ENCODE measurements at regions not wholly inside any gene's neighbourhood (a gene's known extent, or its start where the extent isn't known, plus 50 kb on each side); places are given as distances from the start of the nearest gene placed in this dataset.
"Not testable (repeated sequence)": the region's sequence is repeated elsewhere in the genome, so short reads cannot be mapped to it uniquely, and the experiment has no call there.

DNA sequence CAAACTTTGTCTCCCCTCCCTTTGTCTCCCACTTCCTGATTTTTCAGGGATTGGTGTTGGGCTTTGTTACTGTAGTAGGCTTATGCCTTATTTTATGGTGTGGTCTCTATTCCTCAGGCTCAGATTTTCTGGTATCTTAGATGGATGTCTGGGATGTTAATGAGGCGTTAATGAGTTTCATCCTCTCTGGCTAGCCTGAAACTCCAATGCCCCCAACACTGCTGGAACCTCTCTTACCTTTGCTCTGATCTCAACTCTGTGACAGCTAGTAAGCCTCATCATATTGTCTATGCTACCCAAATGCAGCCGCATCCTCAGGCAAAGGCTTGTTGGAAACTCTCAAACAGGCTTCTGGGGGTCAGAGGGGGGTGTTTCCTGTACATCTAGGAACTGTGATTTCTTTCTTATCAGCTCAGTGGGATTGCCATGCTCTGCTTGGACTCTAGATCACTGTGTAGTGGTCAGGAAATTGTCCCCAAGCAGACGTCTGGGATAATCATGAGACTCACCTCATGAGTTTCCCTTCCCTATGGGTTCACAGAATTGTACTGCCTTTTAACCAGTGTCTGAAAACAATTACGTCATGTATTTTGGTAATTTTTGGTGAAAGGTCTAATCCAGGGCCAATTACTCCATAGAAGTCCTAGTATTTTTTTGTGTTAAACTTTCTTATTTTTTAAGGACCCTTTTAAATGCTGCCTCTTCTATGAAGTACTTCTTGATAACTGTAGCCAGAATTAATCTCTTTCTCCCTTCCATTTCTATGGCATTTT is 88.8 kb upstream of the TRPC7 start:
- Mint-ChIP-seq H3K27me3 (no peaks in the 10 kb centered on the region), H3K36me3 (no peaks in the 10 kb centered on the region), H3K9me3 (no peaks in the 10 kb centered on the region)

DNA sequence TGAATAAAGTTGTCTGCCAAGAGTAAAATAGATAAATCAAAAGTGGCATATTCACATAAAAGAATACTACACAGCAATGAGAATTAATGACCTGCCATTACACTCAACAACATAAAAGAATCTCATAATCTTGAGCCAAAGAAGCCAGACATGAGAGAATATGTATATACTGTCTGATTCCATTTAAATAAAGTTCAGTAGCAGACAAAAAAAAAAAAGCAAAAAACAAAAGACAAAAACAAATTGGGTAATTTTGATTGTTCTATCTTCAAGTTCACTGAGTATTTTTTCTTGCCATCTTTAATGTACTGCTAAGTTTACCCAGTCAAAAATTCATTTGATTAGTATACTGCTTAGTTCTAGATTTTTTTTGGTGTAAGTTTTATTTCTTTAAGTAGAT is 87.9 kb upstream of the TRPC7 start:
- Mint-ChIP-seq H3K36me3 (no peaks in the 10 kb centered on the region), H3K4me3 (no peak overlapping the region), H3K4me1 (no peaks in the 10 kb centered on the region), H3K27ac (no peak overlapping the region), H3K9me3 (no peaks in the 10 kb centered on the region), H3K27me3 (no peaks in the 10 kb centered on the region)
- no peak for DNase-seq

More for the DNA sequence above, 88.8 kb upstream of the TRPC7 start:
- no peak overlapping the region for H3K27ac Mint-ChIP-seq
- H3K4me3 Mint-ChIP-seq = no peak overlapping the region
- no peaks in the 10 kb centered on the region for H3K4me1 Mint-ChIP-seq
- no peak for DNase-seq

DNA sequence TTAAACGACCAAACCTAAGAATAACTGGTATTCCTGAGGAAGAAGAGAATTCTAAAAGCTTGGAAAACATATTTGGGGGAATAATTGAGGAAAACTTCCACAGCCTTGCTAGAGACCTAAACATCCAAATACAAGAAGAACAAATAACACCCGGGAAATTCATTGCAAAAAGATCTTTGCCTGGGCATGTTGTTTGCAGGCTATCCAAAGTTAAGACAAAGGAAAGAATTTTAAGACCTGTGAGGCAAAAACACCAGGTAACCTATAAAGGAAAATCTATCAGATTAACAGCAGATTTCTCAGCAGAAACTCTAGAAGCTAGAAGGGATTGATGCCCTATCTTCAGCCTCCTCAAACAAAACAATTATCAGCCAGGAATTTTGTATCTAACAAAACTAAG is 82.2 kb upstream of the TRPC7 start:
- H3K36me3 Mint-ChIP-seq, H3K9me3 Mint-ChIP-seq, DNase-seq, H3K4me1 Mint-ChIP-seq, H3K4me3 Mint-ChIP-seq, H3K27ac Mint-ChIP-seq, H3K27me3 Mint-ChIP-seq: not testable (repeated sequence)

DNA sequence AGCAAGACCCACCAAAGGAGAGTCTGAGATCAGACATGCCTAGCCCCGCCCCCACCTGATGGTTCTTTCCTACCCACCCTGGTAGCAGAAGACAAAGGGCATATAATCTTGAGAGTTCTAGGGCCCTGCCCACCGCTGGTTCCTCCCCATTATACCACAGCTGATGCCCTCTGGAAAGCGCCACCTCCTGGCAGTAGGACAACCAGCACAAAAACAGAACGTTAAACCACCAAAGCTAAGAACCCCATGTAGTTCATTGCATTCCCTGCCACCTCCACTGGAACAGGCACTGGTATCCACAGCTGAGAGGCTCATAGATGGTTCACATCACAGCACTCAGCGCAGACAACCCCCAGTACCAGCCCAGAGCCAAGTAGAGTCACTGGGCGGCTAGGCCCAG is 81.2 kb upstream of the TRPC7 start:
- Mint-ChIP-seq H3K4me1 (no peaks in the 10 kb centered on the region), H3K4me3 (no peak overlapping the region), H3K36me3 (no peaks in the 10 kb centered on the region), H3K27me3 (peaks cover 6% of the 10 kb centered on the region), H3K9me3 (peaks cover 3% of the 10 kb centered on the region), H3K27ac (no peak overlapping the region)
- DNase-seq = no peak

DNA sequence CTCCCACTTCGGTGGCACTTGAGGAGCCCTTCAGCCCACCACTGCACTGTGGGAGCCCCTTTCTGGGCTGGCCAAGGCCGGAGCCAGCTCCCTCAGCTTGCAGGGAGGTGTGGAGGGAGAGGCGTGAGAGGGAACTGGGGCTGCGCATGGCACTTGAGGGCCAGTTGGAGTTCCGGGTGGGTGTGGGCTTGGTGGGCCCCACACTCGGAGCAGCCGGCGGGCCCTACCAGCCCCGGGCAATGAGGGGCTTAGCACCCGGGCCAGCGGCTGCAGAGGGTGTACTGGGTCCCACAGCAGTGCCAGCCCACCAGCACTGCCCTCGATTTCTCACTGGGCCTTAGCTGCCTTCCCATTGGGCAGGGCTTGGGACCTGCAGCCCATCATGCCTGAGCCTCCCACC is 78.8 kb upstream of the TRPC7 start:
- not testable (repeated sequence) for H3K27me3 Mint-ChIP-seq, H3K4me1 Mint-ChIP-seq

DNA sequence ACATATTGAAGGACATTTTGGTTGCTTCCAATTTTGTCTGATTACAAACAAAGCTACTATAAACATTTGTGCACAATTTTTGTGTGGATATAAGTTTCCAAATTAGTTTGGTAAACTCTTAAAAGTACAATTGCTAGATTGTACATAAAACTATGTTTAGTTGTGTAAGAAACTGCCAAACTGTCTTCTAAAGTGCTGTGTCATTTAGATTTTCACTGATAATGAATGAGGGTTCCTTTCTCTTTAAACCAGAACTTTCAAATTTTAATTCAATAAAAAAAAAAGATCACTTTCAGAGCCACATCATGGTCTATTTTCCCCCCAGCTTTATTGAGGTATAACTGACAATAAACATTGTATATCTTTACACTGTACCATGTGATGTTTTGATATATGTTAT is 74.0 kb upstream of the TRPC7 start:
- Mint-ChIP-seq H3K9me3 (peaks cover 4% of the 10 kb centered on the region), H3K27ac (no peak overlapping the region), H3K36me3 (no peaks in the 10 kb centered on the region), H3K4me3 (no peak overlapping the region), H3K27me3 (no peaks in the 10 kb centered on the region), H3K4me1 (no peaks in the 10 kb centered on the region)
- no peak for DNase-seq

More for the DNA sequence above, 78.8 kb upstream of the TRPC7 start:
- H3K4me3 Mint-ChIP-seq, DNase-seq, H3K27ac Mint-ChIP-seq, H3K36me3 Mint-ChIP-seq, H3K9me3 Mint-ChIP-seq: not testable (repeated sequence)

DNA sequence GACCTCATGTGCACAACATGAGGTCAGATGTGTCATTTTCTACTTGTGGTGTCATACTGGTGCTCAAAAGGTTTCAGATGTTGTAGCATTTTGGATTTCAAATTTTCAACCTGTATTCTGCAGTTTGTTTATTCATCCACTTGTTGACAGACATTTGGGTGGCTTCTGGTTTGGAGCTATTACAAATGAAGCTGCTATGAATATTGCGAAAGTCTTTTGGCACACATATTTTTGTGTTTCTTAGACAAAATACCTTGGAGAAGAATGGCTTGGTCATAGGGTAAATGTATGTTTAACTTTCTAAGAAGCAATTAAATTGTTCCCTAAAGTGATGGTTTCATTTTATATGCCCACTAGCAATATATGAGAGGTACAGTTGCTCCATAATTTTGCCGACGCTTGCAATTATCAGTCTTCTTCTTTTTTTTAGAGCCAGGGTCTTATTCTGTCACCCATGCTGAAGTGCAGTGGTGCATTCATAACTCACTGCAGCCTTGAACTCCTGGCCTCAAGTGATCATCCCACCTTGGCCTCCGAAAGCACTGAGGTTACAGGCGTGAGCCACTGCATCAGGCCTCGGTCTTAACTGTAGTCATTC is 70.7 kb upstream of the TRPC7 start:
- no peak for DNase-seq
- Mint-ChIP-seq H3K27me3 (no peaks in the 10 kb centered on the region), H3K27ac (no peak overlapping the region), H3K9me3 (peaks cover 2% of the 10 kb centered on the region), H3K4me1 (no peaks in the 10 kb centered on the region), H3K36me3 (no peaks in the 10 kb centered on the region), H3K4me3 (no peak overlapping the region)

DNA sequence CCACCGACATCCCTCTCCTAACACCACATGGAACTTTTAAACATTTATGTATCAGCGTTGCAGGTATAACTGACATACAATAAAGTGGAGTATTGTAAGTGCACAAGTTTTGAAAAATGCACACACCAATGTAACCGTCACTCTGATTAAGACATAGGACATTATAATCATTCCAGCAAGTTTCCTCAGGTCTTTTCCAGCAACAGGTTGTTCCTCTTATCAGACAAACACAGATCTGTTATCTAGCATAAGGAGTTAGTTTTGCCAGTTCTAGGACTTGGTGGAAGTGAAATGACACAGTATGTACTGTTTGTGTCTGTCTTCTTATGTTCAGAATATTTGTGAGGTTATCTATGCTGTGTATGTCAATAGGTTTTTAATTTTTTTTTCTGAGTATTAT is 69.5 kb upstream of the TRPC7 start:
- no peaks in the 10 kb centered on the region for H3K4me1 Mint-ChIP-seq
- no peaks in the 10 kb centered on the region for H3K27me3 Mint-ChIP-seq
- DNase-seq = no peak
- H3K36me3 Mint-ChIP-seq = no peaks in the 10 kb centered on the region
- no peak overlapping the region for H3K4me3 Mint-ChIP-seq
- H3K9me3 Mint-ChIP-seq = peaks cover 2% of the 10 kb centered on the region
- H3K27ac Mint-ChIP-seq = no peak overlapping the region

DNA sequence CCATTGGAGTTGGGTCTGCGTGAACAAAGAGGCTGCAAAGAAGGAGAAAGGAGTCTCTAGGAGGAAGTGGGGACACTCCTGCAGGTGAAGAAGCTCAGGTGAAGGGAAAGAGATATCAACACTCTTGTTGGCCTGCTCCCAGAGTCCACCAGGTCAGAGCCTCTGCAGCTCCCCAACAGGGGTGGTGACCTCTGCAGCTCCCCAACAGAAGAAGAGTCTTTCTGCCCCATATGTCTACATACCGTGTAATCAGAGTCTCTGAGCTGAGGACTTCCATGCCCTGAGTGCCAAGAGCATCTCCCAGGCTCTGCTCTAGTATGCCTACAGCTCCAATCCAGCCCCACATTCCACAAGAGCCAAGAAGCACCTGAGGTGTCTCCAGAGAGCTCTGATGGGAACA is 67.4 kb upstream of the TRPC7 start:
- Mint-ChIP-seq H3K27me3 (no peaks in the 10 kb centered on the region), H3K4me3 (no peak overlapping the region)

DNA sequence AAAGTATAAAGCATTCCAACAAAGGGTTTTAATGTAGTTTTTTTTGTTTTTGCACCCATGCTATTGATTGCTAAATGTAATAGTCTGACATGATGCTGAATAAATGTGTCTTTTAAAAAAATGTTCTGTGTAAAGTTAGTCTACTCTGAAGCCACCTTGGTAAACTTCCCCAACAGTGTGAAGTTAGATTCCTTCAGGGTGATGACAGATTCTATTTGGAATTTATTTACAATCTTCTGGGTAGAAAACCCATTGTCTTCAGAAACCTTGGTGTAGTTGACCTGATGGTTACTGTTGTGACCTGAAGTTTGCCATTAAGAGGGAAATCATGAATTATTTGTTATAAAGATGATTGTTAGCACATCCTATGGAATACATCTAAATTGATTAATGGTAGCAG is 64.7 kb upstream of the TRPC7 start:
- Mint-ChIP-seq H3K9me3 (no peaks in the 10 kb centered on the region), H3K36me3 (no peaks in the 10 kb centered on the region), H3K27ac (no peak overlapping the region), H3K4me1 (no peaks in the 10 kb centered on the region), H3K4me3 (no peak overlapping the region), H3K27me3 (no peaks in the 10 kb centered on the region)
- DNase-seq = no peak

More for the DNA sequence above, 67.4 kb upstream of the TRPC7 start:
- Mint-ChIP-seq H3K9me3 (no peaks in the 10 kb centered on the region), H3K4me1 (no peaks in the 10 kb centered on the region), H3K27ac (no peak overlapping the region), H3K36me3 (no peaks in the 10 kb centered on the region)
- no peak for DNase-seq

DNA sequence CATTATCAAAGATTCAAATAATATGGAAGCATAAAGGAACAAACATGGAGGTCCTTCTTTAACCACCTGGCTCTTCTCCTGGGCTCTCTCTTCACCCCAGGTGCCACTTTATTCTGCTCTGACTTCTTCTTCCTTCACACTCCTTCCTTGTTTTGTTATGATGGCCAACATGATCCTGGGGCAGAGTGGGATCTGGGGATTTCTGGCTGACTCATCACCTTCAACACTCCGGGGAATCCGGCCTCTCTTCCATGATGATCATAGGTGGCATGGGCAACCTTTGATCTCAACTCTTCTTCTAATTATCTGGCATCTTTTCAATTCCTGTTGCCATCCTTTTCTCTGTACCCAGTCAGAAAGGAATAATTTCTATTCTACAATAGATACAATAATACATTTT is 62.1 kb upstream of the TRPC7 start:
- no peaks in the 10 kb centered on the region for H3K36me3 Mint-ChIP-seq
- no peaks in the 10 kb centered on the region for H3K4me1 Mint-ChIP-seq
- no peaks in the 10 kb centered on the region for H3K27me3 Mint-ChIP-seq
- DNase-seq = no peak
- H3K9me3 Mint-ChIP-seq = no peaks in the 10 kb centered on the region
- no peak overlapping the region for H3K27ac Mint-ChIP-seq
- no peak overlapping the region for H3K4me3 Mint-ChIP-seq

DNA sequence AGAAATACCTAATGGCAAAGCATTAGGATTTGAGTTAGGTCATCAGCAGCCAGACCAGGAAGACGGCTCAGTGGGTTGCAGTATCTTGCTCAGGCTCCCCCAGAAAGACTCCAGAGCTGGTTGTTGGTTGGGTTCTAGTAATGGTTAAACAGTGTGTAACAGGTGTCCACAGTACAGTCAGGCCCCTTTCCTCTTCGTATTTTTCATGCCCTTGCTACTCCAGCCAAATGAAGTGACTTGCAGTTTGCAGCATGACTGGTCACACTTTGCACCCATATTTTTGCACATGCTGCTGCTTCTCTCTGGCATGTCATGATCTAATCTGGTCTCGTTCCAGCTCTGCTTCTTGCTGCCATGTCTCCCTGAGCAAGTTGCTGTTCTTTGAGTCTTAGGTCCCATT is 60.6 kb upstream of the TRPC7 start:
- Mint-ChIP-seq H3K27me3 (no peaks in the 10 kb centered on the region), H3K4me1 (no peaks in the 10 kb centered on the region), H3K9me3 (no peaks in the 10 kb centered on the region), H3K4me3 (no peak overlapping the region), H3K27ac (no peak overlapping the region), H3K36me3 (no peaks in the 10 kb centered on the region)
- DNase-seq = no peak

DNA sequence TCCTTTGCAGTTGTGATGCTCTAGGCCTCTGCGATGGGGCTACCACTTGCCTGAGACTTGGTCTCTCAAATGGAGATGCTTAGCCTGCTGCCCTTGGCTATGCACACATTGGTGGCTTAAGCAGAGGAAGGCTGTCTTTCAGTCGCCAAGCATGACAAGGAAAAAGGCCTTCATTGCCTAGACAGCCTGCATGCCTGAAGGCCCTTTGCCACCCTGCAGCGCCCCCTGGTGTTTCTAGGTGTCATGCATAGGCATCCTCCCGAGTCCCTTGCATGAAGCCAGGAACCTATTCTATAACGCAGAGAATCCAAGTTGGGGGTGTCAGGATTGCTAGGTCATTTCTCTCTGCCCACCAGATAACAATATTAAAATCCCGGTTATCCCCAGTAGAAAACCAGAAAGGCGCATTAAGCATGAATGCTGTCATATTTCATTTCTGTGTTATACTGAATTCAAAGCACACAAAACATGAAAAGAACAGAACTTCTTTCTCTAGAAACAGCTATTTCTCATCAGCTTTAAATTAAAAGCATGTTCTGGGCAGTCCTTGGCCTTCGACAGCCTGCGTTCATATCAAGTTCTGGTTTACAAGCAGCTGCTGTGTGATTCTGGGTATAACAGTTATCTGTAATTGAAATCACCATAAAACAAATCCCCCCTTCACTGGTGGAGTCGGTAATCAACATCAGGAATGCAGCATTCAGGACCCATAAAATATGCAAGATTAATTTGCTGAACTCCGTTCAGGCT is 59.7 kb upstream of the TRPC7 start:
- no peak overlapping the region for H3K27ac Mint-ChIP-seq
- H3K4me3 Mint-ChIP-seq = no peak overlapping the region
- peak; percentile 34 for DNase-seq
- no peaks in the 10 kb centered on the region for H3K36me3 Mint-ChIP-seq
- H3K9me3 Mint-ChIP-seq = no peaks in the 10 kb centered on the region
- H3K4me1 Mint-ChIP-seq = no peaks in the 10 kb centered on the region
- no peaks in the 10 kb centered on the region for H3K27me3 Mint-ChIP-seq

DNA sequence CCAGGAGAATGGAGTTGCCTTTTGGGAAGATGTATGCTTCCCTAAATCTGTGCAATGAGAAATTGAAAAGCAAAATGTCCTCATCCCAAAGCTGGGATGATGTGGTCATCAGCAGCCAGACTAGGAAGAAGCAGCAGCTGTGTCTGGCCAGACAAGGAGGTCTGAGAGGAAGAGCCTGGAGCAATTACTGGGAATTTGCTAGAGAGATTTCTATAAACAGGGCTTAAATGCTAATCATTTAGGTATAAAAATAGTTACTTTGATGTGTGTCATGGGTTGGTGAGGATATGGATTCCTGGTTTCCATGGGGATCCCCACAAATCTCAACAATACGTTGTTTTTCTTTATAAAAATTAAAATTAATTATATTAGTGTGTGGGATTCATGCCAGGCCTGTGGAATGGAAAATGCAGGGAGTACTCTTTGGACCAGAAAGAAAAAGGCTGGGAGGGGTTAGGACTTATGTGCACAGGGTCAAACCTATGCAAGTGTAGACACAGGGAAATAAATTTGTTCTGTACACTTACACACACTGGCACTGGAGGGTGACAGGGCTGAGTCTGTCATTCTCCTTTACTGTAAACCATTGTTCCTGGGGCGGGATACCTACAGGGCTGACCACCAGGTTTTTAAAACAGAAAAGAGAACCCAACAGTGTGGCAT is 58.7 kb upstream of the TRPC7 start:
- Mint-ChIP-seq H3K36me3 (no peaks in the 10 kb centered on the region), H3K27ac (no peak overlapping the region)

DNA sequence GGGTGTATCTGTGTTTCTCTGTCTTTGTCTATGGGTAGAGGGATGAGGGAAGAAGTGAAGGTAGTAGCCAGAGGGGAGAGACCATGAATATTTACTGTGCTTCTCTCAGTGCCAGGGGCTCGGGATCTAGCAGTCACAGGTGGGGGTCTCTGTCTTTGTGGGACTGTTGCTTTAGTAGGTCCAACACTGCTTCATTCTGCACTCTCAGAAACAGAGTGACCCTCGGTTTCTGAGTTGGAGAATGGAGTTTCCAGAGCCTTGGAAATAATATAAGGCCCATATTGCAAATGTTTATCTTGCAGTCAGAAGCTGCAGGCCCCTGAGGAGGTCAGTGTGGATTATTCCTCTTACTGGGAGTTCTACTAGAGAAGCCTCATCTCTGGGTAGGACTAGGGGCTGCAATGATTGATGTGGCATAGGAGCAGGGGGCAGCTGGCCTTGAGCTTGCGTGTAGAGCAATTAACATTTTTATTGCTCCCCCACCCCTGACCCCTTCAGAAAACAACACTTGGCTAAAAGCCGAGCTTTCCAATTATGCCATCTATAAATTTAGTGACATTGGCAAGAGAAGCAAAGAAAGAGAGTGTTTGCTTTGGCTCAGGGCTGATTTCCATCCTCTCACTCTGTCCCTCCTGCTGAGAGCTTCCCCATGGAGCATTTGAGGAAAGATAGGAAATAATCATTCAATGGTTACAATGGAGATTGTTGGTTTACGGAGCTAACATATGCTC is 55.0 kb upstream of the TRPC7 start:
- Mint-ChIP-seq H3K4me1 (no peaks in the 10 kb centered on the region), H3K27ac (no peak overlapping the region), H3K27me3 (no peaks in the 10 kb centered on the region), H3K36me3 (no peaks in the 10 kb centered on the region), H3K4me3 (no peak overlapping the region), H3K9me3 (no peaks in the 10 kb centered on the region)
- DNase-seq = no peak

More for the DNA sequence above, 58.7 kb upstream of the TRPC7 start:
- H3K4me1 Mint-ChIP-seq = no peaks in the 10 kb centered on the region
- H3K4me3 Mint-ChIP-seq = no peak overlapping the region
- no peak for DNase-seq
- H3K9me3 Mint-ChIP-seq = no peaks in the 10 kb centered on the region
- no peaks in the 10 kb centered on the region for H3K27me3 Mint-ChIP-seq

All from activated naive CD8-positive, alpha-beta T cell treated with anti-CD3 and anti-CD28 coated beads for 36 hours (primary cell).